Loucy (cell line): ENCODE measurements at regions not wholly inside any gene's neighbourhood (a gene's known extent, or its start where the extent isn't known, plus 50 kb on each side); places are given as distances from the start of the nearest gene placed in this dataset.

Experiments used
- H2AFZ ChIP-seq: fragments of 200-600 bp; sonication (generic); 2 replicates; pipeline ENCODE4 v1.6.0; 2016; ENCODE audit warnings: antibody characterized with exemption, mild to moderate bottlenecking, low read length, moderate library complexity
- H3F3A ChIP-seq: fragments of 200-600 bp; 2 replicates; pipeline ENCODE4 v1.6.0; 2016; ENCODE audit warnings: antibody characterized with exemption, low read depth, mild to moderate bottlenecking
- H3K27me3 ChIP-seq: fragments of 200-600 bp; sonication (generic); 2 replicates; pipeline ENCODE4 v1.6.1; 2014; ENCODE audit warnings: low read length, mild to moderate bottlenecking; ENCODE audit not compliant: insufficient read depth, poor library complexity, severe bottlenecking
- H3K36me3 ChIP-seq: fragments of 200-600 bp; sonication (generic); 2 replicates; pipeline ENCODE4 v1.6.1; 2016; ENCODE audit warnings: low read length; ENCODE audit not compliant: insufficient read depth
- H3K4me1 ChIP-seq: fragments of 200-600 bp; sonication (generic); 2 replicates; pipeline ENCODE4 v1.5.1; 2014; ENCODE audit warnings: low read length, mild to moderate bottlenecking; ENCODE audit not compliant: insufficient read depth, poor library complexity, severe bottlenecking
- H3K4me2 ChIP-seq: fragments of 200-600 bp; sonication (generic); 2 replicates; pipeline ENCODE4 v1.6.0; 2014; ENCODE audit warnings: antibody characterized with exemption, low read length, low read depth, mild to moderate bottlenecking; ENCODE audit not compliant: poor library complexity, severe bottlenecking
- H3K4me3 ChIP-seq: fragments of 200-600 bp; sonication (generic); 2 replicates; pipeline ENCODE4 v1.5.1; 2014; ENCODE audit warnings: low read length, mild to moderate bottlenecking, mixed read lengths; ENCODE audit not compliant: poor library complexity, severe bottlenecking
- H3K79me2 ChIP-seq: fragments of 200-600 bp; sonication (generic); 2 replicates; pipeline ENCODE4 v1.6.1; 2014; ENCODE audit warnings: low read length; ENCODE audit not compliant: insufficient read depth
- H3K9ac ChIP-seq: fragments of 200-600 bp; sonication (generic); 2 replicates; pipeline ENCODE4 v1.6.0; 2014; ENCODE audit warnings: mild to moderate bottlenecking, low read depth, low read length, moderate library complexity; ENCODE audit not compliant: poor library complexity, severe bottlenecking
- H3K9me2 ChIP-seq: fragments of 200-600 bp; sonication (generic); replicated peaks from 2 replicates; pipeline ENCODE4 v1.6.1; 2016; ENCODE audit warnings: low read depth, low read length, mixed read lengths
- H3K9me3 ChIP-seq: fragments of 200-600 bp; sonication (generic); 2 replicates; pipeline ENCODE4 v1.6.1; 2014; ENCODE audit warnings: mild to moderate bottlenecking, antibody characterized with exemption, low read length, low read depth; ENCODE audit not compliant: insufficient read depth
- H4K20me1 ChIP-seq: fragments of 200-600 bp; sonication (generic); 2 replicates; pipeline ENCODE4 v1.6.0; 2014; ENCODE audit warnings: antibody characterized with exemption, low read length, mild to moderate bottlenecking; ENCODE audit not compliant: insufficient read depth, poor library complexity, severe bottlenecking
- EZH2phosphoT487 ChIP-seq: fragments of 200-600 bp; IDR thresholded peaks from 2 replicates; pipeline ENCODE4 v1.6.1; 2018; ENCODE audit warnings: antibody characterized with exemption, mild to moderate bottlenecking, moderate library complexity, borderline replicate concordance
- TF ChIP-seq, protein P1 (sequence below): fragments of 200-600 bp; sonication (generic); conservative IDR thresholded peaks from 2 replicates; pipeline ENCODE4 v1.5.1; 2014; ENCODE audit warnings: mild to moderate bottlenecking, antibody characterized with exemption, low read length

DNA sequence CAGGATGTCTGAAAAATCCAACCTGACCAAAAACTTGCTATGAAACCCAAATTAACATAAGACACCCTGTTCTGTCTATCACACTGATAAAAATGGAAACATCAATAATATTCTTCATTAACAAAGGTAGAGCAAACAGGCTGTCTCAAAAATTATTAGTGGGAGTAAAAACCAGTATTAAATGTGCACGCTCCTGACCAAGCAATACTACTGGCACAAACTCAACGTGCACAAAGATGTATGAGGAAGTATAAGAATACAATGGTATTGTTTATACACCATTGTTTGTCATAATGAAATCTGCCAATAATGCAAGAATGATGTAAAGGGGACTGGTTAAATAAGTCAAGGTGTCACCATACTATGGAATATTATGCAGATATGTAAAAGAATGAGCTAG, 288.5 kb downstream of the MN1 start:
- Histone ChIP-seq H4K20me1 (no peaks in the 10 kb centered on the region), H3K4me2 (no peak overlapping the region), H3K4me3 (no peak overlapping the region), H3K36me3 (no peaks in the 10 kb centered on the region), H3K9me2 (no peaks in the 10 kb centered on the region), H3K9me3 (no peaks in the 10 kb centered on the region), H3K9ac (no peak overlapping the region), H3K79me2 (no peaks in the 10 kb centered on the region), H2AFZ (no peak overlapping the region), H3K27me3 (no peaks in the 10 kb centered on the region), H3K4me1 (no peaks in the 10 kb centered on the region), H3F3A (no peaks in the 10 kb centered on the region)
- no peak for TF ChIP-seq EZH2phosphoT487
- TF ChIP-seq, protein P1, sequence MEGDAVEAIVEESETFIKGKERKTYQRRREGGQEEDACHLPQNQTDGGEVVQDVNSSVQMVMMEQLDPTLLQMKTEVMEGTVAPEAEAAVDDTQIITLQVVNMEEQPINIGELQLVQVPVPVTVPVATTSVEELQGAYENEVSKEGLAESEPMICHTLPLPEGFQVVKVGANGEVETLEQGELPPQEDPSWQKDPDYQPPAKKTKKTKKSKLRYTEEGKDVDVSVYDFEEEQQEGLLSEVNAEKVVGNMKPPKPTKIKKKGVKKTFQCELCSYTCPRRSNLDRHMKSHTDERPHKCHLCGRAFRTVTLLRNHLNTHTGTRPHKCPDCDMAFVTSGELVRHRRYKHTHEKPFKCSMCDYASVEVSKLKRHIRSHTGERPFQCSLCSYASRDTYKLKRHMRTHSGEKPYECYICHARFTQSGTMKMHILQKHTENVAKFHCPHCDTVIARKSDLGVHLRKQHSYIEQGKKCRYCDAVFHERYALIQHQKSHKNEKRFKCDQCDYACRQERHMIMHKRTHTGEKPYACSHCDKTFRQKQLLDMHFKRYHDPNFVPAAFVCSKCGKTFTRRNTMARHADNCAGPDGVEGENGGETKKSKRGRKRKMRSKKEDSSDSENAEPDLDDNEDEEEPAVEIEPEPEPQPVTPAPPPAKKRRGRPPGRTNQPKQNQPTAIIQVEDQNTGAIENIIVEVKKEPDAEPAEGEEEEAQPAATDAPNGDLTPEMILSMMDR = no peak

DNA sequence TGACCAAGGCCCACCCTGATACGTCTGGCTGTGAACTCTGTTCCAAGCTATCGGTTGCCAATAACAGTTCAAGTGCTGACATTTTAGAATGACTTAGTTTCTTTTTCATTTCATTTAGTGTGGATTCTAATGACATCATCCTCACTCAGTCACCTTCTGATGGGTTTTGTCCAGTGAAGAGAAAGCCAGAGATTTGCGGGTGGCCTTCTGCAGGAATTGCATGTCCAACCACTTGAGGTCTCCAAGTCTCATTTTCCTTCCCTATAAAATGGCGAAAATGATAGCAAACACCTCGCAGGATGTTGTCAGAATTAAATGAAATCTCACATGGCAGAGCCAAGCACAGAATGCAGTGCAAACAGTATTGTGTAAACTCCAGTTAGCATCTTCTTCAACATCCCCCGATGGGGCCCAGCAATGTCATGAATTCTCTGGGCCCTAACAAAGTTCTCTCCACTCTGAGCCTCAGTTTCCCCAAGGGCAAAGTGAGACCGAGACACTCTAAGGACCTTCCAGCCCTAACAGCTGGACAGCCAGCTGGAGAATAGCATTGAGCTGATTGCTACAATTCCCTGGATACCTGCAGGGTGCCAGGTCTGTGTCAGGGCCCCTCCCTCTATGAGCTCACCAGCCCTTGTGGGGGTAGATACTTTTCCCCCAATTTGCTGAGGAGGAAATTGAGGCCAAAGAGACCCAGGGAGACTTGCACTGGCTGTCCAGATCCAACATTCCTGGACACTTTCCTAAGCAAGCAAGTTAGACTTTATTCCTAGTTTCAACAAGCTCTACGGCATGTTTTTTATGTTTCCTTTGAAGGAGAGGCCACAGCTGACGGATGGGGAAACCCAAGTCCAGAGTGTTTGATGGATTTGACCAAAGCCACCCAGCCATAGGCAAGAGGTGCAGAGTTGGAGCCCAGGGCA, 286.7 kb downstream of the MN1 start:
- H3K9me2 ChIP-seq = no peaks in the 10 kb centered on the region
- no peaks in the 10 kb centered on the region for H4K20me1 ChIP-seq
- no peaks in the 10 kb centered on the region for H3K27me3 ChIP-seq
- TF ChIP-seq, protein P1 = no peak
- TF ChIP-seq EZH2phosphoT487 = no peak
- H3K9ac ChIP-seq = no peak overlapping the region
- no peak overlapping the region for H3K4me2 ChIP-seq
- no peak overlapping the region for H2AFZ ChIP-seq
- H3K4me3 ChIP-seq = no peak overlapping the region
- H3F3A ChIP-seq = no peaks in the 10 kb centered on the region
- H3K36me3 ChIP-seq = no peaks in the 10 kb centered on the region
- H3K4me1 ChIP-seq = no peaks in the 10 kb centered on the region
- no peaks in the 10 kb centered on the region for H3K79me2 ChIP-seq
- H3K9me3 ChIP-seq = no peaks in the 10 kb centered on the region

DNA sequence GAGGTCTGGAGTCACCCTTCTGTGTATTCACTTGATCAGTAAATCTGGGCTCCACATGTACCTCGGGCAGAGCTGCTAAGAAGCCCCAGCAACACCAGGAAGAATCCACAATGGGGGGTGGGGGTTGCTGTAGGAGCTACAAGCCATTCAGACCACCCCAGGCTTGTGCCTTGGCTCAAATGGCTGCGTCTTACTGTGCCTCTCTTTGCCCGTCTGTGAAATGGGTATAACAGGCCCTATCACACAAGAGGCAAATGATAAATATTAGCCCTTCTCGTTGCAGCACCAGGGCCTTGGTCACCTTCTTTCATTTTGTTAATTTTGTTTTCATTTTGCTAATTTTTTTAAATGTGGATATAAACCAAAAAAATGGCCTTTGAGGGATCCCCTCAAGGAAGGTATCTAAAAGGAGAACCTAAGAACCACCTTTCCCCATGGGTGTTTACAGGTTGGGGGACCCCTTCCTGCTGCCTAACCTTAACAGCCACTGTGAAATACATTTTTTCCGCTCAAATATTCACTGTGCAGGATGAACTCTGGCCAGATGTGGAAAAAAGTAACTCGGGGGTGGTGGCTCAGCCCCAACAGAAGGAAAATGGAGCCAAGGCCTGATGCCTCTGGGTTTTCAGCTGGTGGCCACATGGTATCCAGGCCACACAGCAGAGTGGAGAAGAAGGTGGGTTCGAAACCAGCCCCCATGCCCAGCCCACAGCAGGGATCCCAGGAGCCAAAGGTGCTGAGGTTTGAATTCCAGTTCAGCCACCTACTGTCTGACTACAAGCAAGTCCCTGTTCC, 284.0 kb downstream of the MN1 start:
- no peaks in the 10 kb centered on the region for H3K27me3 ChIP-seq
- no peak overlapping the region for H2AFZ ChIP-seq
- H3K9me2 ChIP-seq = no peaks in the 10 kb centered on the region
- H3K36me3 ChIP-seq = no peaks in the 10 kb centered on the region
- no peak overlapping the region for H3K4me3 ChIP-seq
- no peak for TF ChIP-seq EZH2phosphoT487
- TF ChIP-seq, protein P1 = no peak
- H3K9ac ChIP-seq = no peak overlapping the region
- H3K4me2 ChIP-seq = no peak overlapping the region
- no peaks in the 10 kb centered on the region for H3K9me3 ChIP-seq
- H4K20me1 ChIP-seq = no peaks in the 10 kb centered on the region
- H3F3A ChIP-seq = no peaks in the 10 kb centered on the region
- no peaks in the 10 kb centered on the region for H3K4me1 ChIP-seq
- H3K79me2 ChIP-seq = no peaks in the 10 kb centered on the region
